HEK293 (cell line): ENCODE measurements at regions not wholly inside any gene's neighbourhood (a gene's known extent, or its start where the extent isn't known, plus 50 kb on each side); places are given as distances from the start of the nearest gene placed in this dataset.

Experiments used
- CTCF ChIA-PET: fragments of 350-600 bp; formaldehyde crosslinking; extraction: SDS; loops from one replicate; lab custom pipeline; 2021; ENCODE audit warnings: antibody characterized with exemption; lab: Yijun Ruan, JAX
- POLR2A ChIA-PET: fragments of 300-600 bp; formaldehyde crosslinking; extraction: SDS; loops from one replicate; lab custom pipeline; 2020; ENCODE audit warnings: antibody characterized with exemption, inconsistent platforms; lab: Yijun Ruan, JAX
- H3K27ac ChIP-seq: fragments of 200-500 bp; sonication (Bioruptor generic); 2 replicates; pipeline ENCODE4 v1.5.1; 2014; ENCODE audit warnings: low read depth, low read length, control low read depth, inconsistent platforms; ENCODE audit errors: extremely low read depth
- H3K36me3 ChIP-seq, 2 experiments: fragments of 200-500 bp in 1 of 2; sonication (Bioruptor generic) in 1 of 2; 1 replicate in 1 of 2; 2 replicates in 1 of 2; pipeline ENCODE4 v1.5.1; 2014 to 2017; ENCODE audit warnings: inconsistent platforms in 2 of 2, low read length in 2 of 2; ENCODE audit not compliant: control insufficient read depth in 2 of 2, insufficient read depth in 1 of 2
- H3K4me1 ChIP-seq: fragments of 200-500 bp; sonication (Bioruptor generic); 2 replicates; pipeline ENCODE4 v1.5.1; 2014; ENCODE audit warnings: mild to moderate bottlenecking, low read length, inconsistent platforms; ENCODE audit not compliant: control insufficient read depth, insufficient read depth
- H3K4me3 ChIP-seq: 2 replicates; pipeline ENCODE4 v1.5.1; 2011; ENCODE audit warnings: low read depth, mild to moderate bottlenecking, control low read depth, low read length, moderate library complexity
- H3K9me3 ChIP-seq: fragments of 200-500 bp; sonication (Bioruptor generic); 2 replicates; pipeline ENCODE4 v1.5.1; 2014; ENCODE audit warnings: low read depth, low read length, inconsistent platforms; ENCODE audit not compliant: control insufficient read depth, insufficient read depth
- EGR2 ChIP-seq: fragments of 450-650 bp; formaldehyde crosslinking; IDR thresholded peaks from 2 replicates; pipeline ENCODE4 v1.5.1; 2016; ENCODE audit warnings: low read depth, missing biosample characterization, missing genetic modification characterization
- HOXC10 ChIP-seq: sonication (generic); formaldehyde crosslinking; IDR thresholded peaks from 2 replicates; pipeline ENCODE4 v1.8.1; 2023; ENCODE audit warnings: mild to moderate bottlenecking, missing genetic modification reagents
- INSM2 ChIP-seq: fragments of 450-650 bp; formaldehyde crosslinking; IDR thresholded peaks from 2 replicates; pipeline ENCODE4 v1.5.1; 2016; ENCODE audit warnings: missing biosample characterization, missing genetic modification characterization
- KLF16 ChIP-seq: fragments of 450-650 bp; formaldehyde crosslinking; IDR thresholded peaks from 2 replicates; pipeline ENCODE4 v1.5.1; 2017; ENCODE audit warnings: missing biosample characterization, missing genetic modification characterization
- MEIS1 ChIP-seq: sonication (generic); formaldehyde crosslinking; IDR thresholded peaks from 2 replicates; pipeline ENCODE4 v1.8.1; 2022; ENCODE audit warnings: missing genetic modification reagents, mild to moderate bottlenecking, borderline replicate concordance
- PBX3 ChIP-seq: sonication (generic); formaldehyde crosslinking; IDR thresholded peaks from 2 replicates; pipeline ENCODE4 v1.8.1; 2022; ENCODE audit warnings: mild to moderate bottlenecking, moderate library complexity, missing genetic modification reagents
- PRDM10 ChIP-seq: fragments of 450-650 bp; formaldehyde crosslinking; IDR thresholded peaks from 2 replicates; pipeline ENCODE4 v1.5.1; 2016; ENCODE audit warnings: missing biosample characterization, missing genetic modification characterization
- SCRT2 ChIP-seq: fragments of 450-650 bp; formaldehyde crosslinking; IDR thresholded peaks from 2 replicates; pipeline ENCODE4 v1.5.1; 2016; ENCODE audit warnings: missing biosample characterization, missing genetic modification characterization
- YY1 ChIP-seq: fragments of 450-650 bp; formaldehyde crosslinking; IDR thresholded peaks from 2 replicates; pipeline ENCODE4 v1.5.1; 2018; ENCODE audit warnings: missing biosample characterization, missing genetic modification characterization
- ZBTB48 ChIP-seq: fragments of 450-650 bp; formaldehyde crosslinking; IDR thresholded peaks from 2 replicates; pipeline ENCODE4 v1.5.1; 2016; ENCODE audit warnings: missing biosample characterization, missing genetic modification characterization
- ZFP69B ChIP-seq: fragments of 450-650 bp; formaldehyde crosslinking; IDR thresholded peaks from 2 replicates; pipeline ENCODE4 v1.5.1; 2016; ENCODE audit warnings: missing biosample characterization, missing genetic modification characterization
- ZNF112 ChIP-seq: fragments of 450-650 bp; formaldehyde crosslinking; IDR thresholded peaks from 2 replicates; pipeline ENCODE4 v1.5.0; 2017; ENCODE audit warnings: missing biosample characterization, missing genetic modification characterization
- ZNF138 ChIP-seq: fragments of 450-650 bp; formaldehyde crosslinking; IDR thresholded peaks from 2 replicates; pipeline ENCODE4 v1.5.1; 2016; ENCODE audit warnings: missing biosample characterization, missing genetic modification characterization, borderline replicate concordance
- ZNF221 ChIP-seq: fragments of 450-650 bp; formaldehyde crosslinking; IDR thresholded peaks from 2 replicates; pipeline ENCODE4 v1.5.1; 2017; ENCODE audit warnings: missing biosample characterization, missing genetic modification characterization, borderline replicate concordance
- ZNF350 ChIP-seq: fragments of 450-650 bp; formaldehyde crosslinking; IDR thresholded peaks from 2 replicates; pipeline ENCODE4 v1.5.0; 2017; ENCODE audit warnings: missing biosample characterization, mild to moderate bottlenecking, missing genetic modification characterization
- ZNF366 ChIP-seq: fragments of 450-650 bp; formaldehyde crosslinking; conservative IDR thresholded peaks from 2 replicates; pipeline ENCODE4 v1.5.1; 2016; ENCODE audit warnings: missing biosample characterization, missing genetic modification characterization
- ZNF398 ChIP-seq: fragments of 450-650 bp; formaldehyde crosslinking; IDR thresholded peaks from 2 replicates; pipeline ENCODE4 v1.5.1; 2017; ENCODE audit warnings: missing biosample characterization, missing genetic modification characterization
- ZNF621 ChIP-seq: fragments of 450-650 bp; formaldehyde crosslinking; IDR thresholded peaks from 2 replicates; pipeline ENCODE4 v1.5.1; 2017; ENCODE audit warnings: missing biosample characterization, missing genetic modification characterization
- ZNF639 ChIP-seq: fragments of 450-650 bp; formaldehyde crosslinking; IDR thresholded peaks from 2 replicates; pipeline ENCODE4 v1.5.1; 2016; ENCODE audit warnings: missing biosample characterization, missing genetic modification characterization
- ZNF677 ChIP-seq: fragments of 450-650 bp; IDR thresholded peaks from 2 replicates; pipeline ENCODE4 v1.5.0; 2018; ENCODE audit warnings: missing biosample characterization, mild to moderate bottlenecking, missing genetic modification characterization, moderate library complexity
- ZNF776 ChIP-seq: fragments of 450-650 bp; formaldehyde crosslinking; IDR thresholded peaks from 2 replicates; pipeline ENCODE4 v1.5.0; 2017; ENCODE audit warnings: missing biosample characterization, missing genetic modification characterization, borderline replicate concordance
- ZSCAN5A ChIP-seq: fragments of 450-650 bp; formaldehyde crosslinking; IDR thresholded peaks from 2 replicates; pipeline ENCODE4 v1.5.1; 2016; ENCODE audit warnings: missing biosample characterization, missing genetic modification characterization

- no peak for TF ChIP-seq PRDM10 (tag by site-specific recombination)
- TF ChIP-seq ZNF366, result no peak
- TF ChIP-seq MEIS1 (CRISPR knock-in tag), result no peak
- no peak for TF ChIP-seq PBX3
- no peak for TF ChIP-seq ZFP69B
- no peak for TF ChIP-seq ZNF677
- no peak for TF ChIP-seq ZNF112 (tag by site-specific recombination)
Observed at GRCh38 chr19:30855442-30855841, 483.3 kb downstream of the ZNF536 start (continued).

GRCh38 chr19:30854661-30855060 lies 482.5 kb downstream of the ZNF536 start:
- TF ChIP-seq EGR2 (tag by site-specific recombination) (no peak), ZSCAN5A (tag by site-specific recombination) (no peak), ZNF112 (tag by site-specific recombination) (no peak), KLF16 (tag by site-specific recombination) (no peak), MEIS1 (CRISPR knock-in tag) (no peak), ZBTB48 (no peak), ZNF138 (no peak), SCRT2 (no peak), ZNF221 (tag by site-specific recombination) (no peak), ZNF398 (tag by site-specific recombination) (no peak), YY1 (no peak), INSM2 (no peak), ZNF621 (no peak), ZNF350 (tag by site-specific recombination) (no peak), ZNF639 (no peak), ZNF776 (no peak), HOXC10 (CRISPR knock-in tag) (no peak)
- Histone ChIP-seq H3K27ac (no peak overlapping the region), H3K4me1 (no peaks in the 10 kb centered on the region), H3K9me3 (no peaks in the 10 kb centered on the region), H3K4me3 (no peak overlapping the region), H3K36me3 (no peaks in the 10 kb centered on the region)
- POLR2A ChIA-PET, result no interaction called here
- CTCF ChIA-PET, result interaction anchor here (1.3 kb wide), 1 partner anchor 69 kb away, joined by 4 read pairs; no protein-coding TSS in a partner anchor
